Esophagus squamous epithelium (tissue), 5 donors: ENCODE measurements at regions not wholly inside any gene's neighbourhood (a gene's known extent, or its start where the extent isn't known, plus 50 kb on each side); places are given as distances from the start of the nearest gene placed in this dataset.

ENCODE experiments used
- DNase-seq: peaks from one replicate; lab custom pipeline; 2025; lab: John Stamatoyannopoulos, UW
- H3K27ac ChIP-seq, 4 donors: fragments of 200-600 bp; sonication (generic); one replicate each; pipeline ENCODE4 v1.5.1; 2016 to 2019; ENCODE audit warnings: mild to moderate bottlenecking in 1 of 4
- H3K27me3 ChIP-seq, 4 donors: fragments of 200-600 bp; sonication (generic); 1 replicate in 3 of 4; 2 replicates in 1 of 4; pipeline versions ENCODE4 v1.5.1 to v1.6.0; 2017 to 2021; ENCODE audit warnings: antibody characterized with exemption in 1 of 4
- H3K36me3 ChIP-seq, 3 donors: fragments of 200-600 bp; sonication (generic); one replicate each; pipeline ENCODE4 v1.5.1; 2016 to 2019
- H3K4me1 ChIP-seq, 3 donors: fragments of 200-600 bp; sonication (generic); one replicate each; pipeline ENCODE4 v1.5.1; 2017 to 2019
- H3K4me3 ChIP-seq, 4 donors: fragments of 200-600 bp; sonication (generic); 1 replicate in 3 of 4; 2 replicates in 1 of 4; pipeline ENCODE4 v1.5.1; 2016 to 2019; ENCODE audit warnings: mild to moderate bottlenecking in 2 of 4, moderate library complexity in 1 of 4
- H3K9me3 ChIP-seq, 3 donors: fragments of 200-600 bp; sonication (generic); one replicate each; pipeline ENCODE4 v1.5.1; 2016 to 2019
- CTCF ChIP-seq, 6 experiments: fragments of 450-650 bp in 4 of 6; fragments of 200-600 bp in 2 of 6; sonication (generic) in 2 of 6; IDR thresholded peaks; one replicate each; pipeline ENCODE4 v1.5.1; 2016 to 2019; ENCODE audit warnings: antibody characterized with exemption in 6 of 6, mild to moderate bottlenecking in 4 of 6, moderate library complexity in 4 of 6
- POLR2A ChIP-seq, 4 donors: fragments of 450-650 bp; IDR thresholded peaks; one replicate each; pipeline ENCODE4 v1.6.1; 2017; ENCODE audit warnings: antibody characterized with exemption in 4 of 4, mild to moderate bottlenecking in 4 of 4, moderate library complexity in 3 of 4
- WGBS, 2 donors: methylation state at CpG; one replicate each; pipeline ENCODE4 v1.1.5; 2018; 5-methylcytosine and 5-hydroxymethylcytosine counted together
- intact Hi-C: fragments of 100-400 bp; cut with DNase I; formaldehyde crosslinking; loops from one replicate; pipeline ENCODE4 v1.15.0; 2022
- donor health status: DM: yes; HTN: yes; CAD: no.

DNA sequence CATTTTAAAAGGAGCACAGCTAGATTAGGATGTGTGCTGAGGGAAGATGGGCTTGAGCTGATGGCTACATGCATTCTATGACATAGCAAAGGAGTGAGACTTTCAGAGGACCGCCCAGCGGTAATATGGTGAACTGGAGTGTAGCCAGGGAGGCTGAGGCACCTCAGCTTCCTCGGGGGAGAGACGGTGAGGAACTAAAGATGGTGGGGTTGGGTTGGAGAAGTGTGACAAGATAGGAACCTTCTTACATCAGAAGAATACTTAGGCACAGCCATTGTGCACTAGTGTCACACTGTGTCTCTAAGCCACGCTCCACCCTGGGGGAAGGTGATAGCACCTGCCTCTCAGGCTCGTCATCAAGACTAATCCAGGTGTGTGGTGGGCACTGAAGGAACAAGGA, 118.0 kb upstream of the IRX2 start:
- no peaks in the 10 kb centered on the region for H3K27me3 ChIP-seq
- no peak for TF ChIP-seq CTCF (IDR thresholded peaks at IDR 0.05)
- TF ChIP-seq POLR2A (IDR thresholded peaks at IDR 0.05), result no peak
- no peaks in the 10 kb centered on the region for H3K4me1 ChIP-seq
- no peak overlapping the region for H3K27ac ChIP-seq
- H3K4me3 ChIP-seq, result no peak overlapping the region
- no peak for DNase-seq
- H3K36me3 ChIP-seq, result no peaks in the 10 kb centered on the region
- intact Hi-C loops, result no loop called here
- WGBS, 2 donors, result 65 to 68% methylated on average over 6 of the region's 6 CpGs
- no peaks in the 10 kb centered on the region for H3K9me3 ChIP-seq

DNA sequence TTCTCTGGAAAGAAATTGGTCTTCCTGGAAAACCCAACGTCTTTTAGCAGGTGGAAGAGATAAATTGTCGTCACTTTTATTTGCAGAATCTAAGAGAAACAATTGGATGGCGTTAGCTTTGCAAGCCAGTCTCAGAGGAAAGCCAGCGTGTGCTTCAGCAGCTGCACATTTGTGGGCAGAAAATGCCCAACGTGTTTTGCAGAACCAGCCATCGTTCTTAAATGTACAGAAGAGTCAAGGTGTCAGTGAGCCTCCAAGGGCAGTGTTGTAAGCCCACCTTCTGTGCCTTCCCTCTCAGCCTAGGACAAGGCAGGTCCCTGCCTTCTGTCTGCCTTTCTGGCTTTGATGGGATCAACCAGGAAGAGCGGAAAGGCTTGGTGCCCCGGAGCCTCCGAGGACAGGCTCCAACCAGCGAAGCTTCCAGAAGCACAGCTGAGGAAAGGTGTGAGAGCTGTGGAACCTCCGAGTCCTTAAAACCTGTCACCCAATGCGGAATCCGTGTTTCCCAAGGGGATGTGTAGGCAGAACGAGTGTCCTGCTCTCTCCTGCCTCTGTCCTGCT, 116.0 kb upstream of the IRX2 start:
- H3K4me1 ChIP-seq, result no peaks in the 10 kb centered on the region
- H3K9me3 ChIP-seq, result no peaks in the 10 kb centered on the region
- no peak overlapping the region for H3K4me3 ChIP-seq
- TF ChIP-seq CTCF (IDR thresholded peaks at IDR 0.05) (no peak), POLR2A (IDR thresholded peaks at IDR 0.05) (no peak)
- H3K36me3 ChIP-seq, result no peaks in the 10 kb centered on the region
- intact Hi-C loops, result no loop called here
- no peak for DNase-seq
- H3K27ac ChIP-seq, result no peak overlapping the region
- H3K27me3 ChIP-seq, result no peaks in the 10 kb centered on the region
- 73 to 74% methylated on average over 8 to 14 of the region's 14 CpGs for WGBS, 2 donors

- no peak overlapping the region for H3K27ac ChIP-seq
- no peaks in the 10 kb centered on the region for H3K9me3 ChIP-seq
- intact Hi-C loops, result no loop called here
- H3K36me3 ChIP-seq, result no peaks in the 10 kb centered on the region
- H3K4me3 ChIP-seq, result no peak overlapping the region
- no peak for TF ChIP-seq POLR2A (IDR thresholded peaks at IDR 0.05)
- TF ChIP-seq CTCF (IDR thresholded peaks at IDR 0.05), result no peak
- DNase-seq, result no peak
- 67 to 82% methylated on average over 14 to 19 of the region's 27 CpGs for WGBS, 2 donors
- no peaks in the 10 kb centered on the region for H3K4me1 ChIP-seq
- H3K27me3 ChIP-seq, result no peaks in the 10 kb centered on the region
Measured at GRCh38 chr5:2866662-2867372, 115.3 kb upstream of the IRX2 start.

- WGBS, 2 donors, result 82 to 85% methylated on average over 5 to 12 of the region's 12 CpGs
- H3K27ac ChIP-seq, result no peak overlapping the region
- no peaks in the 10 kb centered on the region for H3K27me3 ChIP-seq
- no peaks in the 10 kb centered on the region for H3K4me1 ChIP-seq
- no peak for DNase-seq
- no peaks in the 10 kb centered on the region for H3K9me3 ChIP-seq
- TF ChIP-seq POLR2A (IDR thresholded peaks at IDR 0.05) (no peak), CTCF (IDR thresholded peaks at IDR 0.05) (no peak)
- intact Hi-C loops, result no loop called here
- H3K36me3 ChIP-seq, result no peaks in the 10 kb centered on the region
- no peak overlapping the region for H3K4me3 ChIP-seq
Measured at GRCh38 chr5:2865856-2866255, 114.4 kb upstream of the IRX2 start.

GRCh38 chr5:2864515-2865105, 113.1 kb upstream of the IRX2 start:
- no peak overlapping the region for H3K4me3 ChIP-seq
- no peaks in the 10 kb centered on the region for H3K9me3 ChIP-seq
- 59 to 73% methylated on average over 3 to 9 of the region's 14 CpGs for WGBS, 2 donors
- H3K27me3 ChIP-seq, result peaks cover 0 to 4% (median 0%) of the 10 kb centered on the region in 4 donors
- H3K4me1 ChIP-seq, result no peaks in the 10 kb centered on the region
- DNase-seq, result no peak
- TF ChIP-seq CTCF (IDR thresholded peaks at IDR 0.05) (no peak), POLR2A (IDR thresholded peaks at IDR 0.05) (no peak)
- H3K27ac ChIP-seq, result no peak overlapping the region
- intact Hi-C loops, result no loop called here
- H3K36me3 ChIP-seq, result no peaks in the 10 kb centered on the region
